Caki2 (cell line): ENCODE measurements at regions not wholly inside any gene's neighbourhood (a gene's known extent, or its start where the extent isn't known, plus 50 kb on each side); places are given as distances from the start of the nearest gene placed in this dataset.

Experiments
- DNase-seq: peaks from one replicate; pipeline ENCODE4 v3.0.0-alpha.2; 2015; ENCODE audit warnings: low read depth
- in situ Hi-C: cut with HindIII; loops from 2 replicates; pipeline ENCODE4 v1.10.0; 2016; ENCODE audit warnings: low sequenced_read_pairs, low pct_unique_long_range_greater_than_20kb, mixed read lengths

DNA sequence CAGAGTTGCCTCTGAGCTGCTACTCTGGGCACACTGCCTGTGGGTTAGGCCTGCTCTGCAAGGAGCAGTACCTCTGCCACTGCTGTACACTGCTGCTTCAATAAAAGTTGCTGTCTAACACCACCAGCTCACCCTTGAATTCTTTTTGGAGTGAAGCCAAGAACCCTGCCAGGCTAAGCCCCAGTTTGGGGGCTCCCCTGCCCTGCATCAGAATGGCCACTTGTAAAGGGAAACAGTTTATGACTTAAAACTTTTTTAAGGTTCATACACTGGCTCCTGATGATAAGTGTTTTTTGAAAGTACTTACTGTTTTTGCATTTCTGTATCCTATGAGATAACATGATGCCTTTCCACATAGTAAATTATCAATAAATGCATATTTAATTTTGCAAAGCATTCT lies 310.0 kb downstream of the LMO4 start:
- in situ Hi-C loops: no loop called here
- DNase-seq: no peak

GRCh38 chr1:87641996-87642395 lies 313.3 kb downstream of the LMO4 start:
- in situ Hi-C loops: no loop called here

DNA sequence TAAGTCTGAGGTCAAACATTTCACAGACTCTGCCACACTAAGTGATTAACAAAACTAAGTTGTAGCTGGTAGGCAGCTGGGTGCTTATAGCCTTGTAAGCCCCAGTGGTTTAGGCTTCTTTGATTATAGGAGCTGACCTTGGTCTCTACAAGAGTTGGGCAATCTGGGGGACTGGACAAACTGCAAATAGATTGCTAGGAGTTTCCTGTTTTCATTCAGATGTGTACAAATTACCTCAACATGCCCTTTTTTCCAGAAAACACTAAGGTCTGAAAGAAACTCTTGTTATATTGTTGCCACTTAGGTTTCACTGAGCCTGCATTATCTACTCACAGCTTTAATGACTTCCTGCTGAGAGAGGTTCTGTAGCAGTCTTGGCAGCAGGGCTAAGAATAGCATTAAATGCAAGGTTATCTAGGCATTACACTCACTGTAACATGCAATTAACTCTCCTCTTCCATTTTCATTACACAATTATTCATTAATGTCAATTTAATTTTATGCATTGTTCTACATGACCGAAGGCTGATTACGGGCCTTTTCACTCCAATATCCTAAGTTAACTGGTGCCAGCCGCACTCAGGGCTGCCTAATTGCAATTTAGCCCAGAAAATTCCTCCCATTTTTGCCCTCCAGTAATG lies 314.0 kb downstream of the LMO4 start:
- DNase-seq: no peak
- in situ Hi-C loops: no loop called here

More at GRCh38 chr1:87641996-87642395, 313.3 kb downstream of the LMO4 start:
- DNase-seq: no peak

- in situ Hi-C loops: no loop called here
- no peak for DNase-seq
Observed at GRCh38 chr1:87644033-87644578, 315.4 kb downstream of the LMO4 start.

GRCh38 chr1:87644579-87645190 lies 316.0 kb downstream of the LMO4 start:
- peak; percentile 60 for DNase-seq
- in situ Hi-C loops: no loop called here

DNA sequence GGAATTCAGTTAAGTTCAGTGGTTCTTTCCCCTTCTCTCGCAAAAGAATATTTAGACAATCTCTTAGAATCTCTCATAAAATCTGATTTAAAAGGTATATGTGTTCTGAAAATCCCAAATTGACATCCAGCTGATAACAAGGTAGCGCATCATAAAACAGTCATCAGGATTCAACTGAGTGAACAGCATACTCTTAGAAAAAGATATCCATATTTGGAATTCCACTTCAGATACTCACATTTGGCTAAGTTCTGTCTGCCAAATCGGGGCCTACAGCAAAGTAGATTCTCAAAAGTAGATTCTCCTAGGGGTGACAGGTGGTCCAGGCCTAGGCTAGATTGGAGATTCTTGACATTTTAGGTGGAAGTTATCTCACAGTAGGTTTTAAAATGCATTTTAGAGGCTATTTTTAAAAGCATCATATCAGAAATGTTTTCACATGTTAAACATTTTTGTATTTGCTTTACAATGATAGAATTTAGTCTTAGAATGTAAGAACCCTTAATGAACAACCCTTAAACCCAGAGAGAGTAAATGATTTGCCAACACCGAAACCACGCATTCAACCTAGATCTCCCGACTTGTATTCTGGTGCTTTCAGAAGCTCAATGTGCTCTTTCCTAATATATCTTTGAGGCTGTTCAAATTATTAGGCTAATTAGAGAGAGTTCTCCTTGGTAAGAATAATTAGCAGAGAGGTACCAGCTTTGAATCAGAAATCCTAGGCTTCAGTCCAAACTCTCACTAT lies 318.9 kb downstream of the LMO4 start:
- in situ Hi-C loops: no loop called here
- DNase-seq: no peak

GRCh38 chr1:87648323-87649119 lies 319.8 kb downstream of the LMO4 start:
- DNase-seq: no peak
- in situ Hi-C loops: no loop called here

DNA sequence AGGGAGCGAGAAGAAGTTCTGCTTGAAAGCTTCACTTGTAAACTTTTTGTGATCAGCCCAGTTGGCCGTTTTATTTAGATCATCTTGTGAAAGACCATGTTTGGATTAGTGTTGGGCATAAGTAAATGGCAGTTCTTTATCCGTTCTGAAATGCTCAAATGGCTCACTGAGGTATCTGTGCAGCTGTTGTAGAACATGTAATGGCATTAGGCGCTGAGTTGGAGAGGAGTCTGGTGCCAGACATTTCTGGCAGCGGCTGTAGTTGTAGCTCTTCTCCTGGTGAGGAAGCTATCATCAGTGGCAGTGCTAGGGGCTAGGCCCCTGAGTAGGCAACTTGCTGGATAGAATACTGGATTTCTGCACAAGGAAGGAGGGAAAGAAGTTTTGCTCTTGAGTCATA lies 321.6 kb downstream of the LMO4 start:
- DNase-seq: no peak
- in situ Hi-C loops: no loop called here

GRCh38 chr1:87652176-87652575 lies 323.5 kb downstream of the LMO4 start:
- in situ Hi-C loops: no loop called here
- DNase-seq: no peak

- in situ Hi-C loops: no loop called here
- DNase-seq: no peak
Observed at GRCh38 chr1:87665151-87665550, 336.5 kb downstream of the LMO4 start.

GRCh38 chr1:87666681-87667080 lies 338.0 kb downstream of the LMO4 start:
- DNase-seq: no peak
- in situ Hi-C loops: no loop called here

GRCh38 chr1:87669674-87670073 lies 341.0 kb downstream of the LMO4 start:
- in situ Hi-C loops: no loop called here
- no peak for DNase-seq

DNA sequence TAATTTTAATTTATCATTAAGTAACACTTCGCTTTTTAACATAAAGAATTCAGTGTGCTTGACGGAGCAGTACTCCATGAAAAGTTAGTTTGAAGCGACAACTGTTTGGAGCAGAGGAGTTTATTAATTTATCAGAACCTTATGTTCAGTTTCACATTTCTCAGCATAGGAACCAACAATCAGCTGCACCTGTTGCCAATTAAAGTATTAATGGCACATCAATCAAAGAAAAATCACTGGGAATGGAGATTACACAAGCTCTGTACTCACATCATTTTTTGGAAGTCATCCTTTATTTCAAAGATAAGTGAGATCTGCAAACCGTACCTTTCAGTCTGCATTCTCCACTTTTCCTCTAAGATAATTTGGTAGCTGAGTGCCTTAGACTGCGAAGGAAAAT lies 344.6 kb downstream of the LMO4 start:
- no peak for DNase-seq
- in situ Hi-C loops: no loop called here

- no peak for DNase-seq
- in situ Hi-C loops: no loop called here
Observed at GRCh38 chr1:87673748-87674147, 345.1 kb downstream of the LMO4 start.

DNA sequence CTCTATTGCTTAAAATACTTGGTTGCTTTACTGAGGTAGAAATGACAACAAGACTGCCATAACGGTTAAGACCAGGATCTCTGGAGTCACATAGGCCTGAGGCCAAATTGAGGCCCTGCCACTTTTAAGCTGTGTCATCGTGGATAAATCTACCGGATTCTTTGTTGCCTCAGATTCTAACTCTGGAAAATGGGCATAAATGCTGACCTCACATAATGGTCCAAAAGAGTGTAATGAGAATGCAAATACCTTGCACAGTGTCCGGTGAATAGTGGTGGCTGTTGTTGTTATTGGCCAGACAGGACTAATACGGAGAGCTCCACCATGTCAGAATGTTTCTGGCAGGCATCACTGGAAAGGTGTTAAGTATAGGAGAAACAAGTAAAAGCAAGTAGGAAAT lies 346.1 kb downstream of the LMO4 start:
- no peak for DNase-seq
- in situ Hi-C loops: no loop called here

DNA sequence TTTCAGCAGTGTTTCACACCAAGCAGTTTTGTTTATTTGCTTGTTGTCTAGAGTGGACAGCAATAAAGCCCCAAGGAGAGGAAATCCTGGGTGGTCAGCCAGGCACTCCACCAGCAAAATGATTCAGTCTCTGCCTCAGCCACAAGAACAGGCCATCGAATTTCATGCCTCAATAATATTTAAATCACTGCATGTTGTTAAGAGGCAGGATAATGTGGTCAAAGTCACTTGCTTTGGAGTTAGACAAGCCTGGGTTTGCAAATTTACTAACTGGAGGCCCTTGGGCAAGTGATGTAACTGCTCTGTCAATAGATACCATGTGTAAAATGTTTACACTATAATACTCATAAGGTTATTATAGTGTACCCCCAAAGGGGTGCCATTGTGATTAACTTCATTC lies 349.6 kb downstream of the LMO4 start:
- in situ Hi-C loops: no loop called here
- DNase-seq: no peak

DNA sequence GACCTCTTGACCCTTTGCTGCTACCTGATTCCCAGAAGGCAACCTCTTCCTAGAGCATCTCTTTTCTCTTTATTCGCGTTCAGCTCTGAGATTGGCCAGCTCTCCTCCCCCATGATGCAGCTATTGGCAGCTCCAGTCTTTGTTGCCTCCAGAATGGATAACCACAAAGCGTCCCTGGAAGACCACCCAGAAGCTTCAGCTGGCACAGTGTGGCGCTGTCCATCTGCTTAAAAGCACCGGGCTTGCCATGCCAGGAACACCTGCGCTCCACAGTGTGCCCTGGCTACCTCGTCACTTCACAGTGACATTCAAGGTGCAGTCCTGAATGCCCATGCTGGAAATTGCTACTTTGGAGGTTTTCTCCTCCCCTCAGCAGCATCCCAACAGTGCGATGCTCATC lies 353.9 kb downstream of the LMO4 start:
- no peak for DNase-seq
- in situ Hi-C loops: no loop called here

DNA sequence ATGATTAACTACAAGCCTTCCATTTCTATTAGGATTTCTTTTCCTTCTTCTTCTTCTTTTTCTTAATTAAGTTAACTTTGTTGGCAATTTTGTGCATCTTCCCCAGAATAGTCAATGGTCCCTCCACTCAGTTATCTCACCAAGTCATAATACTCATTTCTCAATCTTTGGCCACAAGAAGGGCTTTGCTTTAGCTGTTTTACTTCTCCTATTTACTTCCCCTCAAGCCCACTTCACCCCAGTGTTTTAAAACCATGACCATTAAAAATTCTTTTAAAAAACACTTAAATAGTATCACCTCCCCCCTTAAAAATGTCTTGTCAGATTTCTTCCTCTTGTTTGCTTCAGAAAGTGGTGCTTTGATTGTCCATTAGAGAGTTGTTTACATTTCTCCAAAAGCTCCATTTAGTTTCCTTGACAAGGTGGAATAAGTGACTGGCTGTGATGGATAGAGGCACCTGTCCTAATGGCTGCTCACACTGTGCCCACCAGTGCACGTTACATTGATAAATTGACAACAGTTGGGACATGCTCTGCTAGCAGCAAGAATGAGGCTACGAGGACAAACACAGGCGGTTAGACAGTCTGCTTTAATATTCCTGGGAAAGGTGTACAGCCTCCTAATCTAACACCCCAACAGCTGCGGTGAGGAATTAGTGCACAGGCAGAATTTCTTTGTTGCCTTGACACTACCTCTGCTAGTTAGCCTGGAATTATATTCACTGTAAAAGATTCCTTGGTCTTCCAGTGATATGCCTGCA lies 354.7 kb downstream of the LMO4 start:
- in situ Hi-C loops: no loop called here
- DNase-seq: no peak
